IMR-90 (cell line): ENCODE measurements at regions not wholly inside any gene's neighbourhood (a gene's known extent, or its start where the extent isn't known, plus 50 kb on each side); places are given as distances from the start of the nearest gene placed in this dataset.

Experiments used
- BHLHE40 ChIP-seq: fragments of 150-350 bp; IDR thresholded peaks from 2 replicates; pipeline ENCODE4 v1.6.1; 2016; ENCODE audit warnings: mild to moderate bottlenecking, low read depth, low read length
- CEBPB ChIP-seq: IDR thresholded peaks from 2 replicates; pipeline ENCODE4 v1.6.1; 2012; ENCODE audit warnings: low read depth, low read length, improper control_type of control experiment
- CTCF ChIP-seq: conservative IDR thresholded peaks from 2 replicates; pipeline ENCODE4 v1.5.1; 2012; ENCODE audit warnings: mild to moderate bottlenecking, low read depth, low read length, improper control_type of control experiment
- FOS ChIP-seq: fragments of 150-350 bp; IDR thresholded peaks from 2 replicates; pipeline ENCODE4 v1.6.1; 2016; ENCODE audit warnings: low read depth, low read length
- MAFK ChIP-seq: IDR thresholded peaks from 2 replicates; pipeline ENCODE4 v1.6.1; 2012; ENCODE audit warnings: low read depth, low read length, improper control_type of control experiment
- MAZ ChIP-seq: IDR thresholded peaks from 2 replicates; pipeline ENCODE4 v1.6.1; 2012; ENCODE audit warnings: low read depth, mild to moderate bottlenecking, low read length, improper control_type of control experiment, moderate library complexity, borderline replicate concordance
- MXI1 ChIP-seq: IDR thresholded peaks from 2 replicates; pipeline ENCODE4 v1.6.1; 2012; ENCODE audit warnings: low read depth, mild to moderate bottlenecking, low read length, moderate library complexity, borderline replicate concordance
- NFE2L2 ChIP-seq: fragments of 150-350 bp; IDR thresholded peaks from 2 replicates; pipeline ENCODE4 v1.6.1; 2016; ENCODE audit warnings: low read depth, mild to moderate bottlenecking, low read length
- POLR2A ChIP-seq: IDR thresholded peaks from 2 replicates; pipeline ENCODE4 v1.6.1; 2012; ENCODE audit warnings: mild to moderate bottlenecking, low read depth, low read length
- RAD21 ChIP-seq: IDR thresholded peaks from 2 replicates; pipeline ENCODE4 v1.6.1; 2012; ENCODE audit warnings: low read length, improper control_type of control experiment
- RCOR1 ChIP-seq: IDR thresholded peaks from 2 replicates; pipeline ENCODE4 v1.6.1; 2012; ENCODE audit warnings: mild to moderate bottlenecking, low read length, improper control_type of control experiment; ENCODE audit not compliant: insufficient replicate concordance
- SMC3 ChIP-seq: fragments of 150-350 bp; IDR thresholded peaks from 2 replicates; pipeline ENCODE4 v1.6.1; 2016; ENCODE audit warnings: low read depth, mild to moderate bottlenecking, antibody characterized with exemption, low read length, moderate library complexity
- USF2 ChIP-seq: fragments of 150-350 bp; IDR thresholded peaks from 2 replicates; pipeline ENCODE4 v1.6.1; 2017; ENCODE audit warnings: mild to moderate bottlenecking, antibody characterized with exemption, low read length, low read depth
- TF ChIP-seq, protein P1 (sequence below): fragments of 150-350 bp; IDR thresholded peaks from 2 replicates; pipeline ENCODE4 v1.6.1; 2016; ENCODE audit warnings: low read depth, mild to moderate bottlenecking, low read length, moderate library complexity, borderline replicate concordance

GRCh38 chr9:102032614-102033013, 294.2 kb upstream of the GRIN3A start:
- no peak for TF ChIP-seq CTCF
- no peak for TF ChIP-seq POLR2A
- no peak for TF ChIP-seq RAD21
- no peak for TF ChIP-seq MAZ
- no peak for TF ChIP-seq SMC3
- TF ChIP-seq MAFK = no peak
- TF ChIP-seq BHLHE40 = no peak
- TF ChIP-seq FOS = no peak
- TF ChIP-seq RCOR1 = no peak
- TF ChIP-seq, protein P1, sequence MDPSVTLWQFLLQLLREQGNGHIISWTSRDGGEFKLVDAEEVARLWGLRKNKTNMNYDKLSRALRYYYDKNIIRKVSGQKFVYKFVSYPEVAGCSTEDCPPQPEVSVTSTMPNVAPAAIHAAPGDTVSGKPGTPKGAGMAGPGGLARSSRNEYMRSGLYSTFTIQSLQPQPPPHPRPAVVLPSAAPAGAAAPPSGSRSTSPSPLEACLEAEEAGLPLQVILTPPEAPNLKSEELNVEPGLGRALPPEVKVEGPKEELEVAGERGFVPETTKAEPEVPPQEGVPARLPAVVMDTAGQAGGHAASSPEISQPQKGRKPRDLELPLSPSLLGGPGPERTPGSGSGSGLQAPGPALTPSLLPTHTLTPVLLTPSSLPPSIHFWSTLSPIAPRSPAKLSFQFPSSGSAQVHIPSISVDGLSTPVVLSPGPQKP = no peak
- no peak for TF ChIP-seq CEBPB
- TF ChIP-seq MXI1 = no peak
- no peak for TF ChIP-seq USF2
- TF ChIP-seq NFE2L2 = no peak
